Left lung (tissue), 4 donors: ENCODE measurements at regions not wholly inside any gene's neighbourhood (a gene's known extent, or its start where the extent isn't known, plus 50 kb on each side); places are given as distances from the start of the nearest gene placed in this dataset.

Experiments
- ATAC-seq: fragments of 200-7000 bp; cut with Tn5 transposase; one replicate; pipeline ENCODE4 v1.9.1; 2020; ENCODE audit warnings: moderate library complexity
- DNase-seq, 4 donors: peaks; one replicate each; pipeline ENCODE4 v3.0.0-alpha.2; 2013 to 2020
- H3K27ac ChIP-seq, 2 donors: fragments of 200-600 bp; sonication (generic) in 1 of 2; one replicate each; pipeline versions ENCODE4 v1.5.0 to v1.8.0; 2020 to 2021
- H3K27me3 ChIP-seq, 2 donors: fragments of 200-600 bp; sonication (generic) in 1 of 2; one replicate each; pipeline versions ENCODE4 v1.5.0 to v1.8.0; 2020 to 2021
- H3K36me3 ChIP-seq, 2 donors: fragments of 200-600 bp; sonication (generic) in 1 of 2; one replicate each; pipeline versions ENCODE4 v1.5.0 to v1.8.0; 2020 to 2021
- H3K4me1 ChIP-seq, 2 donors: fragments of 200-600 bp; one replicate each; pipeline ENCODE4 v1.8.0; 2021
- H3K4me3 ChIP-seq, 2 donors: fragments of 200-600 bp; sonication (generic) in 1 of 2; one replicate each; pipeline versions ENCODE4 v1.5.0 to v1.8.0; 2020 to 2021; ENCODE audit warnings: mild to moderate bottlenecking in 1 of 2
- H3K9me3 ChIP-seq, 2 donors: fragments of 200-600 bp; sonication (generic) in 1 of 2; one replicate each; pipeline versions ENCODE4 v1.5.0 to v1.8.0; 2020 to 2021
- intact Hi-C, 2 donors: fragments of 100-400 bp; cut with DNase I; formaldehyde crosslinking; loops; one replicate each; pipeline versions ENCODE4 v1.11.2 to v1.14.2; 2022
- TF ChIP-seq, protein P1 (sequence below), 2 donors: fragments of 200-600 bp; sonication (generic) in 1 of 2; IDR thresholded peaks; one replicate each; pipeline versions ENCODE4 v1.5.0 to v1.8.0; 2021; ENCODE audit warnings: antibody characterized with exemption in 2 of 2
- donor health status: DM: no; HTN: yes; CAD: no.
- donor health status: DM: no; HTN: no; CAD: no.

- no peaks in the 10 kb centered on the region for H3K9me3 ChIP-seq
- H3K4me1 ChIP-seq: no peaks in the 10 kb centered on the region
- TF ChIP-seq, protein P1, sequence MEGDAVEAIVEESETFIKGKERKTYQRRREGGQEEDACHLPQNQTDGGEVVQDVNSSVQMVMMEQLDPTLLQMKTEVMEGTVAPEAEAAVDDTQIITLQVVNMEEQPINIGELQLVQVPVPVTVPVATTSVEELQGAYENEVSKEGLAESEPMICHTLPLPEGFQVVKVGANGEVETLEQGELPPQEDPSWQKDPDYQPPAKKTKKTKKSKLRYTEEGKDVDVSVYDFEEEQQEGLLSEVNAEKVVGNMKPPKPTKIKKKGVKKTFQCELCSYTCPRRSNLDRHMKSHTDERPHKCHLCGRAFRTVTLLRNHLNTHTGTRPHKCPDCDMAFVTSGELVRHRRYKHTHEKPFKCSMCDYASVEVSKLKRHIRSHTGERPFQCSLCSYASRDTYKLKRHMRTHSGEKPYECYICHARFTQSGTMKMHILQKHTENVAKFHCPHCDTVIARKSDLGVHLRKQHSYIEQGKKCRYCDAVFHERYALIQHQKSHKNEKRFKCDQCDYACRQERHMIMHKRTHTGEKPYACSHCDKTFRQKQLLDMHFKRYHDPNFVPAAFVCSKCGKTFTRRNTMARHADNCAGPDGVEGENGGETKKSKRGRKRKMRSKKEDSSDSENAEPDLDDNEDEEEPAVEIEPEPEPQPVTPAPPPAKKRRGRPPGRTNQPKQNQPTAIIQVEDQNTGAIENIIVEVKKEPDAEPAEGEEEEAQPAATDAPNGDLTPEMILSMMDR (IDR thresholded peaks at IDR 0.05): no peak
- no peak overlapping the region for H3K27ac ChIP-seq
- no peaks in the 10 kb centered on the region for H3K27me3 ChIP-seq
- DNase-seq: no peak
- no peak overlapping the region for H3K4me3 ChIP-seq
- intact Hi-C loops: no loop called here
- ATAC-seq: no peak
- H3K36me3 ChIP-seq: no peaks in the 10 kb centered on the region
These were observed 299.7 kb upstream of the ANO3 start for GRCh38 chr11:26032241-26032640.

GRCh38 chr11:26035696-26036095 is 296.2 kb upstream of the ANO3 start:
- Histone ChIP-seq H3K27me3 (no peaks in the 10 kb centered on the region), H3K36me3 (no peaks in the 10 kb centered on the region)

DNA sequence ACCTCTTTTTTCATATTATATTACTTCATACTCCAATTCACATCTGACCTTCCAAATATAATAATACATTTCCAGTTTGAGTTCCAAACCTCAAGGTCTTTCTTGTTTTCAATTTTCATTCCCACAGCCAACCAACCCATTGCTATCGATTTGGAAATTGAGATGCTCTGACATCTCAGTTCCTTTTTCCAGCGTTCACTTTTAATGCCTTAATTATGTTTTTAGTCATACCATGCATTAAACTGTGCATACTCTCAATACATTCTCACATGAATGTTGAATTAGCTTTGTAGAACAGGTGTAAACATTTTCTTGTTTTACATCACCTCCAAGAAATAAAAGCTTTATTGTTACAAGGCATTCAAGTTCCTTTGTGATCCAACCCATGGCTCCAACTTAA is 294.2 kb upstream of the ANO3 start:
- H3K36me3 ChIP-seq: no peaks in the 10 kb centered on the region

More at GRCh38 chr11:26035696-26036095, 296.2 kb upstream of the ANO3 start:
- Histone ChIP-seq H3K4me1 (no peaks in the 10 kb centered on the region), H3K4me3 (no peak overlapping the region), H3K27ac (no peak overlapping the region), H3K9me3 (no peaks in the 10 kb centered on the region)
- TF ChIP-seq, protein P1 (IDR thresholded peaks at IDR 0.05): no peak
- ATAC-seq: no peak
- no peak for DNase-seq
- intact Hi-C loops: no loop called here

DNA sequence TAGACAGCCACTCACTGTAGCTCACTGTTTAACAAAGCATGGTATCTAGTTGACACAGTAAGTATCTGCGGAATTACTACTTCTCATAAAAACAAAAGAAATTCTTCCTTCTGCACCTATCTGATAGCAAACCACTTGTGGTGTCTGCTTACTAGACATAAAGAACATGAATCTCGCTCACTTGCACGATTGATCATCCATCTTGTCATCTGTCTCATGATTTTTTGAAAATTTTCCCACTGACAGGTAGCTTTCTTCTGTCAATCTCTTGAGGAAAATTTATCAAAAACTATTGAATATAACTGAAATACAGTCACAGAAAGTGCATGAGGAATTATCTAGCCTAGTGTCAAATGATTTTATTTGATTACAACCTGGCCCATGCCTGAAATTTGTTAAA is 291.6 kb upstream of the ANO3 start:
- TF ChIP-seq, protein P1 (IDR thresholded peaks at IDR 0.05): no peak
- no peaks in the 10 kb centered on the region for H3K27me3 ChIP-seq
- intact Hi-C loops: no loop called here
- H3K36me3 ChIP-seq: no peaks in the 10 kb centered on the region
- DNase-seq (no peak), ATAC-seq (no peak)
- H3K27ac ChIP-seq: no peak overlapping the region
- no peak overlapping the region for H3K4me3 ChIP-seq
- no peaks in the 10 kb centered on the region for H3K9me3 ChIP-seq
- H3K4me1 ChIP-seq: no peaks in the 10 kb centered on the region

More for the DNA sequence above, 294.2 kb upstream of the ANO3 start:
- DNase-seq (no peak), ATAC-seq (no peak)
- TF ChIP-seq, protein P1 (IDR thresholded peaks at IDR 0.05): no peak
- H3K4me3 ChIP-seq: no peak overlapping the region
- intact Hi-C loops: no loop called here
- H3K9me3 ChIP-seq: no peaks in the 10 kb centered on the region
- H3K27me3 ChIP-seq: no peaks in the 10 kb centered on the region
- no peaks in the 10 kb centered on the region for H3K4me1 ChIP-seq
- H3K27ac ChIP-seq: no peak overlapping the region

DNA sequence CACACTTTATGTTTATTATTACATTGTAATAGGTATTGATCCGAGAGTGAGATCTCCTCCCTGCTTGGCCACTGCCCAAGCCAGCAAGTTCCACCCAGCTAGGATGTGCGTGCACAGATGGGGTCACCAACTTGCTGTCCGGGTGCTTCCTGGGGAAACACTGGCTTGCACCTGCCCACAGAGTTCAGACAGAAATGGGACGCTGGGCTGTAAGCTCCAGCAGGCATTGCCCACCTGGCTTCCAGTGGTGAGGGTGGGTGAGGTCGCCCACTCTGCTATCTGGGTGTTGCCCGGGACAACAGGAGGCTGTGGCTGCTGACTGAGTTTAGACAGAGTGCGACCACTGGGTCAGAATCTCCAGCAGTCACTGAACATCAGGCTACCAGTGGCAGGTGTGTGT is 289.8 kb upstream of the ANO3 start:
- intact Hi-C loops: no loop called here
- no peaks in the 10 kb centered on the region for H3K4me1 ChIP-seq
- no peak overlapping the region for H3K27ac ChIP-seq
- H3K9me3 ChIP-seq: no peaks in the 10 kb centered on the region
- H3K4me3 ChIP-seq: no peak overlapping the region
- H3K36me3 ChIP-seq: no peaks in the 10 kb centered on the region
- no peak for ATAC-seq
- peak in 2 of 4 donors; percentile 26 to 29 for DNase-seq
- H3K27me3 ChIP-seq: no peaks in the 10 kb centered on the region
- TF ChIP-seq, protein P1 (IDR thresholded peaks at IDR 0.05): no peak
